K562 (cell line): ENCODE measurements at regions not wholly inside any gene's neighbourhood (a gene's known extent, or its start where the extent isn't known, plus 50 kb on each side); places are given as distances from the start of the nearest gene placed in this dataset.

Experiments
- FUS ChIP-seq: fragments of 200-400 bp; formaldehyde crosslinking; optimal IDR thresholded peaks from 2 replicates; pipeline ENCODE3; 2017; ENCODE audit warnings: low read depth, low read length
- HLTF ChIP-seq: fragments of 450-650 bp; IDR thresholded peaks from 2 replicates; pipeline ENCODE4 v1.6.1; 2016
- NFE2 ChIP-seq: IDR thresholded peaks from 2 replicates; pipeline ENCODE4 v1.6.1; 2014; ENCODE audit warnings: antibody characterized with exemption, low read depth
- NFYB ChIP-seq: IDR thresholded peaks from 2 replicates; pipeline ENCODE4 v1.6.1; 2011; ENCODE audit warnings: mild to moderate bottlenecking, moderate library complexity; ENCODE audit not compliant: insufficient read length; ENCODE audit errors: extremely low read depth
- RNF2 ChIP-seq: sonication (generic); IDR thresholded peaks from 2 replicates; pipeline ENCODE4 v1.6.1; 2016
- TAF7 ChIP-seq: fragments of 450-650 bp; IDR thresholded peaks from 2 replicates; pipeline ENCODE4 v1.6.1; 2016; ENCODE audit warnings: missing genetic modification characterization, missing compliant biosample characterization
- ZNF134 ChIP-seq: fragments of 250-450 bp; sonication (Bioruptor Pico); conservative IDR thresholded peaks from 2 replicates; pipeline ENCODE4 v1.4.0; 2020
- ZNF384 ChIP-seq: IDR thresholded peaks from 2 replicates; pipeline ENCODE4 v1.6.1; 2012; ENCODE audit warnings: low read depth, low read length, improper control_type of control experiment
- ZNF766 ChIP-seq: fragments of 200-800 bp; sonication (Bioruptor generic); conservative IDR thresholded peaks from 2 replicates; pipeline ENCODE4 v1.6.1; 2016; ENCODE audit warnings: missing genetic modification characterization, missing compliant biosample characterization
- TF ChIP-seq, protein P1 (sequence below), 2 experiments: fragments of 450-650 bp in 1 of 2; sonication (generic) in 1 of 2; formaldehyde crosslinking in 1 of 2; IDR thresholded peaks; 2 replicates each; pipeline versions ENCODE4 v1.7.1 to v1.9.0; 2016 to 2022; ENCODE audit warnings: inconsistent platforms in 1 of 2, mild to moderate bottlenecking in 1 of 2, missing genetic modification reagents in 1 of 2
- TF ChIP-seq, protein P2 (sequence below): sonication (generic); formaldehyde crosslinking; IDR thresholded peaks from 2 replicates; pipeline ENCODE4 v1.8.1; 2023; ENCODE audit warnings: mild to moderate bottlenecking, missing genetic modification reagents
- TF ChIP-seq, protein P3 (sequence below): sonication (generic); formaldehyde crosslinking; IDR thresholded peaks from 2 replicates; pipeline ENCODE4 v1.8.1; 2023; ENCODE audit warnings: mild to moderate bottlenecking, missing genetic modification reagents
- TF ChIP-seq, protein P4 (sequence below), 2 experiments: IDR thresholded peaks; 2 replicates each; pipeline ENCODE4 v1.6.1; 2012; ENCODE audit warnings: improper control_type of control experiment in 2 of 2, low read depth in 2 of 2, low read length in 2 of 2, borderline replicate concordance in 1 of 2

DNA sequence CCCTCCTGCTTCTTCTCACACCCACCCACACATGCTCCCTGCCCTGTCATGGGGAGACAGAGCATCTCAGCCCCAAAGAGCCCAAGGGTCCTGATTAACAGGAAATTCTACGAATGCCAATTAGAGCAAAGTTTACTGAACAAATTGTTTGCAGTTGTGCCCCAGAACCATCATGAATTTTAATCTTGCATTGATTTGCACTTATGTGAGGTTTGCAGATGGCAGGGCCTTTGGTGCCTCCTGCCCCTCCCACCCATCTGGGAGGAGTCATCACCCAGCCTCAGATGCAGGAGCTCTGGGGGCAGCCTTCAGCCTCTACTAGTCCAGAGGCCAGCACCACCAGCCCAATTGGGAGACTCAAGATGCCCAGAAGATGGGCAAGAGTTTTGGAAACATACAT lies 80.8 kb downstream of the PCDH1 start (continued):
- TF ChIP-seq, protein P1, sequence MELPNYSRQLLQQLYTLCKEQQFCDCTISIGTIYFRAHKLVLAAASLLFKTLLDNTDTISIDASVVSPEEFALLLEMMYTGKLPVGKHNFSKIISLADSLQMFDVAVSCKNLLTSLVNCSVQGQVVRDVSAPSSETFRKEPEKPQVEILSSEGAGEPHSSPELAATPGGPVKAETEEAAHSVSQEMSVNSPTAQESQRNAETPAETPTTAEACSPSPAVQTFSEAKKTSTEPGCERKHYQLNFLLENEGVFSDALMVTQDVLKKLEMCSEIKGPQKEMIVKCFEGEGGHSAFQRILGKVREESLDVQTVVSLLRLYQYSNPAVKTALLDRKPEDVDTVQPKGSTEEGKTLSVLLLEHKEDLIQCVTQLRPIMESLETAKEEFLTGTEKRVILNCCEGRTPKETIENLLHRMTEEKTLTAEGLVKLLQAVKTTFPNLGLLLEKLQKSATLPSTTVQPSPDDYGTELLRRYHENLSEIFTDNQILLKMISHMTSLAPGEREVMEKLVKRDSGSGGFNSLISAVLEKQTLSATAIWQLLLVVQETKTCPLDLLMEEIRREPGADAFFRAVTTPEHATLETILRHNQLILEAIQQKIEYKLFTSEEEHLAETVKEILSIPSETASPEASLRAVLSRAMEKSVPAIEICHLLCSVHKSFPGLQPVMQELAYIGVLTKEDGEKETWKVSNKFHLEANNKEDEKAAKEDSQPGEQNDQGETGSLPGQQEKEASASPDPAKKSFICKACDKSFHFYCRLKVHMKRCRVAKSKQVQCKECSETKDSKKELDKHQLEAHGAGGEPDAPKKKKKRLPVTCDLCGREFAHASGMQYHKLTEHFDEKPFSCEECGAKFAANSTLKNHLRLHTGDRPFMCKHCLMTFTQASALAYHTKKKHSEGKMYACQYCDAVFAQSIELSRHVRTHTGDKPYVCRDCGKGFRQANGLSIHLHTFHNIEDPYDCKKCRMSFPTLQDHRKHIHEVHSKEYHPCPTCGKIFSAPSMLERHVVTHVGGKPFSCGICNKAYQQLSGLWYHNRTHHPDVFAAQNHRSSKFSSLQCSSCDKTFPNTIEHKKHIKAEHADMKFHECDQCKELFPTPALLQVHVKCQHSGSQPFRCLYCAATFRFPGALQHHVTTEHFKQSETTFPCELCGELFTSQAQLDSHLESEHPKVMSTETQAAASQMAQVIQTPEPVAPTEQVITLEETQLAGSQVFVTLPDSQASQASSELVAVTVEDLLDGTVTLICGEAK (IDR thresholded peaks at IDR 0.05): no peak
- TF ChIP-seq, protein P1 (CRISPR knock-in tag; IDR thresholded peaks at IDR 0.05): no peak
- TF ChIP-seq, protein P2, sequence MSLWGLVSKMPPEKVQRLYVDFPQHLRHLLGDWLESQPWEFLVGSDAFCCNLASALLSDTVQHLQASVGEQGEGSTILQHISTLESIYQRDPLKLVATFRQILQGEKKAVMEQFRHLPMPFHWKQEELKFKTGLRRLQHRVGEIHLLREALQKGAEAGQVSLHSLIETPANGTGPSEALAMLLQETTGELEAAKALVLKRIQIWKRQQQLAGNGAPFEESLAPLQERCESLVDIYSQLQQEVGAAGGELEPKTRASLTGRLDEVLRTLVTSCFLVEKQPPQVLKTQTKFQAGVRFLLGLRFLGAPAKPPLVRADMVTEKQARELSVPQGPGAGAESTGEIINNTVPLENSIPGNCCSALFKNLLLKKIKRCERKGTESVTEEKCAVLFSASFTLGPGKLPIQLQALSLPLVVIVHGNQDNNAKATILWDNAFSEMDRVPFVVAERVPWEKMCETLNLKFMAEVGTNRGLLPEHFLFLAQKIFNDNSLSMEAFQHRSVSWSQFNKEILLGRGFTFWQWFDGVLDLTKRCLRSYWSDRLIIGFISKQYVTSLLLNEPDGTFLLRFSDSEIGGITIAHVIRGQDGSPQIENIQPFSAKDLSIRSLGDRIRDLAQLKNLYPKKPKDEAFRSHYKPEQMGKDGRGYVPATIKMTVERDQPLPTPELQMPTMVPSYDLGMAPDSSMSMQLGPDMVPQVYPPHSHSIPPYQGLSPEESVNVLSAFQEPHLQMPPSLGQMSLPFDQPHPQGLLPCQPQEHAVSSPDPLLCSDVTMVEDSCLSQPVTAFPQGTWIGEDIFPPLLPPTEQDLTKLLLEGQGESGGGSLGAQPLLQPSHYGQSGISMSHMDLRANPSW (CRISPR knock-in tag): no peak
- TF ChIP-seq NFYB: no peak
- TF ChIP-seq RNF2: no peak
- no peak for TF ChIP-seq NFE2
- TF ChIP-seq HLTF: no peak
- no peak for TF ChIP-seq ZNF134
- no peak for TF ChIP-seq TAF7 (tag)
- TF ChIP-seq, protein P3, sequence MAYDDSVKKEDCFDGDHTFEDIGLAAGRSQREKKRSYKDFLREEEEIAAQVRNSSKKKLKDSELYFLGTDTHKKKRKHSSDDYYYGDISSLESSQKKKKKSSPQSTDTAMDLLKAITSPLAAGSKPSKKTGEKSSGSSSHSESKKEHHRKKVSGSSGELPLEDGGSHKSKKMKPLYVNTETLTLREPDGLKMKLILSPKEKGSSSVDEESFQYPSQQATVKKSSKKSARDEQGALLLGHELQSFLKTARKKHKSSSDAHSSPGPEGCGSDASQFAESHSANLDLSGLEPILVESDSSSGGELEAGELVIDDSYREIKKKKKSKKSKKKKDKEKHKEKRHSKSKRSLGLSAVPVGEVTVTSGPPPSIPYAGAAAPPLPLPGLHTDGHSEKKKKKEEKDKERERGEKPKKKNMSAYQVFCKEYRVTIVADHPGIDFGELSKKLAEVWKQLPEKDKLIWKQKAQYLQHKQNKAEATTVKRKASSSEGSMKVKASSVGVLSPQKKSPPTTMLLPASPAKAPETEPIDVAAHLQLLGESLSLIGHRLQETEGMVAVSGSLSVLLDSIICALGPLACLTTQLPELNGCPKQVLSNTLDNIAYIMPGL (CRISPR knock-in tag): no peak
- no peak for TF ChIP-seq ZNF384
- TF ChIP-seq ZNF766 (CRISPR knock-in tag): no peak
- TF ChIP-seq, protein P4, sequence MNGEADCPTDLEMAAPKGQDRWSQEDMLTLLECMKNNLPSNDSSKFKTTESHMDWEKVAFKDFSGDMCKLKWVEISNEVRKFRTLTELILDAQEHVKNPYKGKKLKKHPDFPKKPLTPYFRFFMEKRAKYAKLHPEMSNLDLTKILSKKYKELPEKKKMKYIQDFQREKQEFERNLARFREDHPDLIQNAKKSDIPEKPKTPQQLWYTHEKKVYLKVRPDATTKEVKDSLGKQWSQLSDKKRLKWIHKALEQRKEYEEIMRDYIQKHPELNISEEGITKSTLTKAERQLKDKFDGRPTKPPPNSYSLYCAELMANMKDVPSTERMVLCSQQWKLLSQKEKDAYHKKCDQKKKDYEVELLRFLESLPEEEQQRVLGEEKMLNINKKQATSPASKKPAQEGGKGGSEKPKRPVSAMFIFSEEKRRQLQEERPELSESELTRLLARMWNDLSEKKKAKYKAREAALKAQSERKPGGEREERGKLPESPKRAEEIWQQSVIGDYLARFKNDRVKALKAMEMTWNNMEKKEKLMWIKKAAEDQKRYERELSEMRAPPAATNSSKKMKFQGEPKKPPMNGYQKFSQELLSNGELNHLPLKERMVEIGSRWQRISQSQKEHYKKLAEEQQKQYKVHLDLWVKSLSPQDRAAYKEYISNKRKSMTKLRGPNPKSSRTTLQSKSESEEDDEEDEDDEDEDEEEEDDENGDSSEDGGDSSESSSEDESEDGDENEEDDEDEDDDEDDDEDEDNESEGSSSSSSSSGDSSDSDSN (IDR thresholded peaks at IDR 0.05; ENCODE audit: borderline replicate concordance in 1 of 2, low read depth in 2 of 2, low read length in 2 of 2): no peak
- no peak for TF ChIP-seq FUS
